HG02610 (cell line): ENCODE measurements at regions not wholly inside any gene's neighbourhood (a gene's known extent, or its start where the extent isn't known, plus 50 kb on each side); places are given as distances from the start of the nearest gene placed in this dataset.
A peak's percentile ranks its signal among the peaks of the same experiment; 100 is the strongest.

Experiments
- ATAC-seq: cut with Tn5 transposase; IDR thresholded peaks from one replicate; pipeline ENCODE4 v1.9.1; 2021; ENCODE audit warnings: mild to moderate bottlenecking, moderate library complexity; ENCODE audit not compliant: unreplicated experiment

DNA sequence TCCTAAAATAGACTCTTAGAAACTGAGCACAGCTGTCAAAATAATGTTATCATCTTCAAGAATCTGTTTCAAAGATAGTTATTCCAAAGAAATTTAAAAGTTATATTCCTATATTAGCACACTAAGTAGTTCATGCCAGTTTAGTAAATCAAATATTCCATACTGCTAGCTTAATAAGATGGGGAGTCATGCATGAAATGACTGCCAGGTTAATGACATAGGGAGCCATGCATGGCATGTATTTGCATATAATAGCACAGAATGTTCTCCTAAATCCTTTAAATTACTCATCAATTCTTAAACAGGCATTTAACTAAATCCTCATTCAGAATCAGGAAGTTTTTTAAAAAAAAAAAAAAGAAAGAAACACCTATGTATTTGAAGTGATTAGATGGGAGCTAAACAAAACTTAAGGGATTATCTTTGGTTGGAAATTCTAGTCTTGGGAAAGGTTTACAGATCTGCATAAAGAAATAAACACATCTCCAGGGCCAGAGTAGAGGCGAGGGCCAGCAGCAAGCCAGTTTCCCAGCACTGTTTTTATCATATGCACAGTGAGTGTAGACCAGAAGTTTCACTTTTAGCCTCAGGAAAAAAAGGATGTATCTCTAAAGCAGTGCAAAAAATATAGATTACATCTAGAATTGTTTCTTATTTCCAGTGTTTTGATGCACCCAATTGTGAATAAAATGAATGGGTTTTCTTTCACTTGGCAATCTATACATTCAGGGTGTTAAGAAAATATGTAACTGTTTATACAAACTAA is 366.4 kb upstream of the AGTR1 start:
- peak; percentile 63 for ATAC-seq

GRCh38 chr3:148332509-148332908 is 365.2 kb upstream of the AGTR1 start:
- no peak for ATAC-seq

DNA sequence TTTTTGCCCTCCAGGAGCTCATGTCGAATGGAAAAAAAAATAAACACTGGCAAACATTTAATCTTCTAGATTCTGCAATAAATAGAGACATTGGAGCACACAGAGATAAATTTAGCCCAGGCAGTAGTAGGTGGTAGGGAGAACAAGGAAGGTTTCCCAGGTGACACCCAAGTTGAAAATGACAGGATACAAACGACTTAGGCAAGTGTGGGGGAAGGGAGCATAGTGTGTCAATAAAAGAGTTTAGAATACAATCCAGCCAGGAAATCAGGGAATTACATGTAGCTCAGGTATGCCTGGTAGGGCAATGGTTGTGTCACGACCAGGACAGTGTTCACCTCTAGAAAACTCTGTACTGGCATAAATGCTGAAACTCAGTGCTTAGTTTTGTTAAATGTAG is 364.6 kb upstream of the AGTR1 start:
- no peak for ATAC-seq

GRCh38 chr3:148335612-148336011 is 362.1 kb upstream of the AGTR1 start:
- no peak for ATAC-seq

GRCh38 chr3:148343416-148343815 is 354.3 kb upstream of the AGTR1 start:
- no peak for ATAC-seq

GRCh38 chr3:148344521-148344920 is 353.2 kb upstream of the AGTR1 start:
- ATAC-seq: no peak

DNA sequence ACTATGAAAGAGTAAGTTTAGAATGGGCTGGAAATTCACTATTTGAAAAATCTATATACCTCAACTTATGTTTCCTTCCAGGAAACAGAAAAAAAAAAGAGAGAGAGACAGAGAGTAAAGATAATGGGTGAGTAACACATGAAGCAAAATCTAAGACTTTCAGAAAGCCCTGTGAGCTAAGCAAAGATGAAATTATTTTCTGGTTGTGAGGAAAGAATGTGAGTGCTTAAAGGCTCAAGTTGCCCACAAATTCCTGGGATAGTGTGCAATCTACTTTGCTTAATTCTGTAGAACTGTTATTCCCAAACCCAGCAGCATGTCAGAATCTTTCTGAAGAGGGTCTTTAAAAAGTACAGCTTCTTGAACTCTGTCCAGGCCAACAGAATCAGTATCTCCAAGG is 337.7 kb upstream of the AGTR1 start:
- no peak for ATAC-seq

DNA sequence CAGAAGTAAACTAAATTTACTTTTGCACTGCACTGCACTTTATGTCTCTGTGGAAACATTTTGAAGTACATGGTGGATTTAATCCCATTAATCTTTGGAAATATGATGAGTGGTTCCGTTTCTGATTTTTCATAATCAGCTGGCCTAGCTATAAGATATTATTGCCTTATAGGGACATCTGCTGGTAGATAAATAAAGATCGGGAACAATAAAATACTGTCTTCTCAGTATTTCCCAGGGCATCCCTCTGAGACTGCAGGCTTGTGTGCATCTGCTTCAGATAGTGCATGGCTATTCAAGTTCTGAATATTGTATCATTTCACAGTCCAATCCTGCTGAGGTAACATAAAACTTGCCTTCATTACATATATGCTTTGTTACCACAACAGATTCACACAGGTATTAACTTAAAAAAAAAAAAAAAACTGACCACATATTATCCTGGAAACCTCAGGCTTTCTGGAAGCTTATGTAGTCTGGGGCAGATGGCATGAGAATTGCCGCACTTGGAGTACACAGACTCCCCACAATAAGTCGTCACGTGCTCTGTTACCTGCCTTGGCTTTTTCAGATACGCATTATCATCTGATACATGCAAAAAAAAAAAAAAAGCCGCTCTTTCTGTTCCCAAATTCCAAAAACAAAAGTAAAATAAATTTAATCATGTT is 330.8 kb upstream of the AGTR1 start:
- peak; percentile 40 for ATAC-seq

DNA sequence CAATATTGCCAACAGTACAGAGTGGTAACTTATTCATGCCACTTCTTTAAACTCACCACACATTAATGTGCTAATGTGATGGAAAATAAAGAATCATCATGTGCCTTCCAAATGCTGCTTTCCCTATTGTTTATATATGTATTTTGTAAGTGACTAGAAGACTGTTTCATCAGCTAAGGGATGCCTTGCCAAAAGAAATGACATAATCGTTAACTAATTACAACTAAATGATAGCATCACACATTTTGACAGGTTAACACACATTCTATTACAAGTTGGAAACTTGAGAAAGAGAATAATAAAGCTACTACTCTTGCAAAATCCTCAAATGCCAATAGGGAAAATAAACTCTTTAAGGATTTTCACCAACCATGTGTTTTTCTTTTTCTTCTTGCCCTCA is 329.9 kb upstream of the AGTR1 start:
- ATAC-seq: no peak

DNA sequence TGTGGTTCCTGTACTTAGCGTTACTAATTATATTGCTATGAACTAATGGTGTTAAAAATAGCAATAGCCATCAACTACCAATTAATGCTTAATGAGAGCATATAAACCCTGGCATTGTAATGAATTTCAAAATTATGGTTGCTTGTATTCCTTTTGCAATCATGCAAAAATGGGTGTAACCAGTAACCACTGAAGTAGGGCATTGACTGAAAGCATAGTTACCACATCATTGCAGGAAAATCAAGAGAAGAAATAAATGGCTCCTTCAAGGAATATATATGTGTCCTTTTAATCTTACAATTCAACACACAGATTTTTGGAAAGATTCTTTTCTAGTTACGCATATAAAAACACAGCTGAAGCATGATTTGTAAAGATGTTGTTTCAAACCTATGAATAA is 328.3 kb upstream of the AGTR1 start:
- no peak for ATAC-seq

- no peak for ATAC-seq
These were observed 325.4 kb upstream of the AGTR1 start for GRCh38 chr3:148372206-148372875.

DNA sequence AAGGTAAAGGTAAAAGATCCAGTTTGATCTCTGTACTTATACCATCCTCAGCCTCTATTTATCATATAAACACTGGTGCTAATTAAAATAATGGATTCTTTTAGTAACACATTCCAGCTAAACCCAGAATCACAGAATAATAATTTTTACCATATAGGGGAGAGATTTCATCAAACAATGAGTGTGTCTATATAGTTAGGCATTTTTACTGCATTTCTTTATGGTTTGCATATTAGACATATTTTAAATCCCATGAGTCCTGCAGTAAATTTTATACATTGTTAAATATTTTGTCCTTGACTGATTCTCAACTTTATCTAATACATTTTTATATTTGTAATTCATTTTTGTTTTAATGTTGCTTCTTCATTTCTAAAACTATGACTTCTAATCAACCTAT is 323.7 kb upstream of the AGTR1 start:
- ATAC-seq: no peak

GRCh38 chr3:148379763-148380382 is 317.8 kb upstream of the AGTR1 start:
- ATAC-seq: peak; percentile 94

DNA sequence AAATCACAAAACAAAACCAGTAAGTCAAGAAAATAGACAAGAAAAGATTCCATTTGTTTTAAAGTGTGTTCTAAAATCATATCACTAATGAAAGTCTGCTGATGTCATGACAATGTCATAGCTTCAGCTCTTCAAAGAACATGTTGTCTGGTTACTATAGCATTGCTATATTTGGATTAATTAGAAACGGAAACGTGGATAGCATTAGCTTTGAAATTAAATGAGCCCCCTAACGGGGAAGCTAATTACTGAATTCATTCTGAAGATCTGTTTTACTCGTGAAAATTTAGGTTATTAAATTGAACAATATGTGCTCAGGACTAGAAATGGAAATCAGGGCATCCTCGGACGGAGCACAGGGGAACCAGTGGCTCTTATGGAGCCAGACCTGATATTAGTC is 316.7 kb upstream of the AGTR1 start:
- no peak for ATAC-seq

- ATAC-seq: no peak
These were observed 307.8 kb upstream of the AGTR1 start for GRCh38 chr3:148389916-148390315.

DNA sequence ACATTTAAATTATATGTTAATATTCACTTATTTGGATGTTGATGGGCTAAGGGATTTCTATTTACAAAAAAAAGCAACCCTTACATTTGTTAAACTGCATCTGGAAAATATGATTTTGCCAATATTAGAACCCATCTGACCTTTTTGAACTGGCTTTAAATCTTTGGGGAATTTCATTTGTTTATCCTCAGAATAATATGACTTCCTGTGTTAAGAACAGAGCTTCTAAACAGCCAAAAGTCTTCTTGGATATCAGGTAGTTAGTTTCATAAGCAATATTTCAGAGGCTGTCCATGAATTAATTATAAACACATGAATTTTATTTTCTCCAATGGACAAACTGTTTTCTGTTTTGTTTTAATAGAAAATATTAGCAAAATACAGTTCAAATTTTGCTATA is 301.9 kb upstream of the AGTR1 start:
- ATAC-seq: no peak

- ATAC-seq: no peak
These were observed 296.9 kb upstream of the AGTR1 start for GRCh38 chr3:148400754-148401153.

- no peak for ATAC-seq
These were observed 289.0 kb upstream of the AGTR1 start for GRCh38 chr3:148408667-148409066.

DNA sequence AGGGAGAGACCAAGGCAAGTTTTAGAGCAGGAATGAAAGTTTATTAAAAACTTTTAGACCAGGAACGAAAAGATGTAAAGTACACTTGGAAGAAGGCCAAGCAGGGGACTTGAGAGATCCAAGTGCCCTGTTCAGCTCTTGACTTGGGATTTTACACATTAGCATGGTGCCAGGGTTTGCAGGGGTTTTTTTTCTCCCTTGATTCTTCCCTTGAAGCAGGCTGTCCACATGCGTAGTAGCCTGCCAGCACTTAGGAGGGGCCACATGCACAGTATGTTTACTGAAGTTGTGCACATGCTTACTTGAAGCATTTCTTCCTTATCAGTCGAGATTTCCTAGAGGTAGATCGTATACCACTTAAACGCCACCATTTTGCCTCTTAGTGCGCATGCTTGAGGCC is 277.5 kb upstream of the AGTR1 start:
- no peak for ATAC-seq

- no peak for ATAC-seq
These were observed 268.7 kb upstream of the AGTR1 start for GRCh38 chr3:148428862-148429605.

DNA sequence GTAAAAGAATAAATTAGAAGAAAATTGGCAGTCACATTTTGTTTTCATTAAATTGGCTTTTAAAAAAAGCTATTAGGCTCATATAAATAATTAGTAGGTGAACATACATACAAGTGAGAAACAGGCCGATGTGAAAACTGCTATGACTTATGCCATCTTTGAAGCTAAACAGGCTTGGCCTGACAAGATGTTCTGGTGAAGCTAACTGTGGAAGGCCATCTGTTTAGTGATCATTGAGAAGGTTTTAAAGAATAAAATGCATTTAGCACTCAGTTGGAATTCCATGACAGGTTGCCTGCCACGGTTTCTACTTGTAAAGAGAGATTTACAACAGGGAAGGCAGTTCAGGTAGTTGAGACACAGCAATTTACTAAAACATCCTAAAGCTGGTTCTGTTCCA is 264.0 kb upstream of the AGTR1 start:
- no peak for ATAC-seq
